ENCODE measurements at regions not wholly inside any gene's neighbourhood (a gene's known extent, or its start where the extent isn't known, plus 50 kb on each side); places are given as distances from the start of the nearest gene placed in this dataset.

DNA sequence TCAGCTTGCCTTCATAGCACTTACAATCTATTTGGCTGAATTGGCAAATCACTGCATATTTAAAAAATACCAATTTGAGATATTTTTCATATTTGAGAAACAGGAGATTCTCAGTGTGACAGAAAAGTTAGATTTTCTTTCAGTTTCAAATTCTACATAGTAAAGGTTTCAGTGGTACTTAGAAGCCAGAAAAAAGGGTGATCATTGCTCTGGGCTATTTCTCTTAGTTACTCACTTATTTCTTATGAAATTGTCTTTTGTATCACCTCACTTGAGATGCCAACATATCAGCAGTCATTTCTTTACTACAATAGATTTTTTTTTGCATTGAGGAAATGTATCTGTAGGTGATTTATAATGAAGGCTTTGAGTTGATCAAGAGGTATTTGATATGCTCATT lies 478.2 kb downstream of the GATA3 start:
- H3K79me2 ChIP-seq (ENCODE audit: control insufficient read depth, insufficient read depth, low read length), result no peaks in the 10 kb centered on the region
- H3K9me1 ChIP-seq (replicated peaks; ENCODE audit: control insufficient read depth, extremely low read depth, insufficient read depth, low read length), result no peaks in the 10 kb centered on the region
- no peak for TF ChIP-seq GATA2 (IDR thresholded peaks at IDR 0.05; ENCODE audit: insufficient read depth, insufficient read length, low read depth, low read length)
- TF ChIP-seq JUN (IDR thresholded peaks at IDR 0.05; ENCODE audit: borderline replicate concordance, insufficient read depth, insufficient read length, low read depth), result no peak
- TF ChIP-seq, protein P1, sequence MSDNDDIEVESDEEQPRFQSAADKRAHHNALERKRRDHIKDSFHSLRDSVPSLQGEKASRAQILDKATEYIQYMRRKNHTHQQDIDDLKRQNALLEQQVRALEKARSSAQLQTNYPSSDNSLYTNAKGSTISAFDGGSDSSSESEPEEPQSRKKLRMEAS (IDR thresholded peaks at IDR 0.05; ENCODE audit: insufficient read depth, insufficient read length), result no peak
- no peak for TF ChIP-seq EZH2 (IDR thresholded peaks at IDR 0.05; ENCODE audit: borderline replicate concordance, low read depth, low read length, severe bottlenecking)
- FAIRE-seq (no peak), DNase-seq (ENCODE audit: low read depth, low spot score) (no peak)
- H3K36me3 ChIP-seq (ENCODE audit: control insufficient read depth in 2 of 2, extremely low read depth in 1 of 2, insufficient read depth in 2 of 2, low read length in 2 of 2), result no peaks in the 10 kb centered on the region
- no peaks in the 10 kb centered on the region for H4K20me1 ChIP-seq (replicated peaks; ENCODE audit: control insufficient read depth, extremely low read depth, insufficient read depth, low read length)
- POLR2A ChIA-PET, result no interaction called here
- no peak overlapping the region for H2AFZ ChIP-seq (ENCODE audit: low read depth, low read length)
- no peaks in the 10 kb centered on the region for H3K9me3 ChIP-seq (replicated peaks; ENCODE audit: control insufficient read depth, insufficient read depth, low read length)
- dilution Hi-C loops (cut with MboI; ENCODE audit: extremely low pct_ligation_motif_present, low sequenced_read_pairs), result no loop called here
- intact Hi-C loops (cut with micrococcal nuclease), result no loop called here
- no peak overlapping the region for H3K4me2 ChIP-seq (ENCODE audit: insufficient read depth, low read length)
- no peaks in the 10 kb centered on the region for H3K27me3 ChIP-seq (ENCODE audit: control insufficient read depth in 2 of 2, insufficient read depth in 2 of 2, low read length in 2 of 2)
- H3K4me3 ChIP-seq (replicated peaks in 1 of 3; ENCODE audit: insufficient read depth in 1 of 3, low read depth in 1 of 3, low read length in 3 of 3), result no peak overlapping the region
- H3K4me1 ChIP-seq (ENCODE audit: control insufficient read depth, extremely low read depth, insufficient read depth, low read length), result no peaks in the 10 kb centered on the region
- no peak overlapping the region for H3K9ac ChIP-seq (replicated peaks; ENCODE audit: extremely low read depth, insufficient read depth, low read length)
- BruUV-seq (replicated peaks), result no TSS peak
- H3K27ac ChIP-seq (ENCODE audit: insufficient read depth, low read depth, low read length), result no peak overlapping the region
- CTCF ChIA-PET, result no interaction called here

GRCh38 chr10:8533462-8533861 lies 479.0 kb downstream of the GATA3 start:
- Histone ChIP-seq H3K9me1 (replicated peaks; ENCODE audit: control insufficient read depth, extremely low read depth, insufficient read depth, low read length) (no peaks in the 10 kb centered on the region), H3K4me3 (replicated peaks in 1 of 3; ENCODE audit: insufficient read depth in 1 of 3, low read depth in 1 of 3, low read length in 3 of 3) (no peak overlapping the region), H3K79me2 (ENCODE audit: control insufficient read depth, insufficient read depth, low read length) (no peaks in the 10 kb centered on the region), H3K27ac (ENCODE audit: insufficient read depth, low read depth, low read length) (no peak overlapping the region), H3K9ac (replicated peaks; ENCODE audit: extremely low read depth, insufficient read depth, low read length) (no peak overlapping the region), H3K4me1 (ENCODE audit: control insufficient read depth, extremely low read depth, insufficient read depth, low read length) (no peaks in the 10 kb centered on the region), H2AFZ (ENCODE audit: low read depth, low read length) (no peak overlapping the region), H3K27me3 (ENCODE audit: control insufficient read depth in 2 of 2, insufficient read depth in 2 of 2, low read length in 2 of 2) (no peaks in the 10 kb centered on the region), H3K9me3 (replicated peaks; ENCODE audit: control insufficient read depth, insufficient read depth, low read length) (no peaks in the 10 kb centered on the region), H4K20me1 (replicated peaks; ENCODE audit: control insufficient read depth, extremely low read depth, insufficient read depth, low read length) (no peaks in the 10 kb centered on the region), H3K36me3 (ENCODE audit: control insufficient read depth in 2 of 2, extremely low read depth in 1 of 2, insufficient read depth in 2 of 2, low read length in 2 of 2) (no peaks in the 10 kb centered on the region), H3K4me2 (ENCODE audit: insufficient read depth, low read length) (no peak overlapping the region)
- ChIA-PET POLR2A (no interaction called here), CTCF (no interaction called here)
- dilution Hi-C loops (cut with MboI; ENCODE audit: extremely low pct_ligation_motif_present, low sequenced_read_pairs) (no loop called here), intact Hi-C loops (cut with micrococcal nuclease) (no loop called here)
- BruUV-seq (replicated peaks), result no TSS peak
- FAIRE-seq (no peak), DNase-seq (ENCODE audit: low read depth, low spot score) (no peak)
- TF ChIP-seq GATA2 (IDR thresholded peaks at IDR 0.05; ENCODE audit: insufficient read depth, insufficient read length, low read depth, low read length) (no peak), EZH2 (IDR thresholded peaks at IDR 0.05; ENCODE audit: borderline replicate concordance, low read depth, low read length, severe bottlenecking) (no peak), POLR2AphosphoS5 (IDR thresholded peaks at IDR 0.05; ENCODE audit: insufficient read depth, low read depth, low read length) (no peak), POLR2A (IDR thresholded peaks at IDR 0.05; ENCODE audit: low read depth, low read length) (no peak), JUN (IDR thresholded peaks at IDR 0.05; ENCODE audit: borderline replicate concordance, insufficient read depth, insufficient read length, low read depth) (no peak), FOS (IDR thresholded peaks at IDR 0.05; ENCODE audit: borderline replicate concordance, insufficient read depth, low read length) (no peak), MYC (IDR thresholded peaks at IDR 0.05; ENCODE audit: low read depth, low read length) (no peak)
- TF ChIP-seq, protein P1 (IDR thresholded peaks at IDR 0.05; ENCODE audit: insufficient read depth, insufficient read length), result no peak
- TF ChIP-seq, protein P2, sequence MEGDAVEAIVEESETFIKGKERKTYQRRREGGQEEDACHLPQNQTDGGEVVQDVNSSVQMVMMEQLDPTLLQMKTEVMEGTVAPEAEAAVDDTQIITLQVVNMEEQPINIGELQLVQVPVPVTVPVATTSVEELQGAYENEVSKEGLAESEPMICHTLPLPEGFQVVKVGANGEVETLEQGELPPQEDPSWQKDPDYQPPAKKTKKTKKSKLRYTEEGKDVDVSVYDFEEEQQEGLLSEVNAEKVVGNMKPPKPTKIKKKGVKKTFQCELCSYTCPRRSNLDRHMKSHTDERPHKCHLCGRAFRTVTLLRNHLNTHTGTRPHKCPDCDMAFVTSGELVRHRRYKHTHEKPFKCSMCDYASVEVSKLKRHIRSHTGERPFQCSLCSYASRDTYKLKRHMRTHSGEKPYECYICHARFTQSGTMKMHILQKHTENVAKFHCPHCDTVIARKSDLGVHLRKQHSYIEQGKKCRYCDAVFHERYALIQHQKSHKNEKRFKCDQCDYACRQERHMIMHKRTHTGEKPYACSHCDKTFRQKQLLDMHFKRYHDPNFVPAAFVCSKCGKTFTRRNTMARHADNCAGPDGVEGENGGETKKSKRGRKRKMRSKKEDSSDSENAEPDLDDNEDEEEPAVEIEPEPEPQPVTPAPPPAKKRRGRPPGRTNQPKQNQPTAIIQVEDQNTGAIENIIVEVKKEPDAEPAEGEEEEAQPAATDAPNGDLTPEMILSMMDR (IDR thresholded peaks at IDR 0.05; ENCODE audit: extremely low read depth in 1 of 2, insufficient read depth in 1 of 2, low read depth in 1 of 2, low read length in 2 of 2), result no peak

All from endothelial cell of umbilical vein (primary cell).